CD14-positive monocyte (primary cell): ENCODE measurements at regions not wholly inside any gene's neighbourhood (a gene's known extent, or its start where the extent isn't known, plus 50 kb on each side); places are given as distances from the start of the nearest gene placed in this dataset.

Experiments used
- DNase-seq, 3 donors: peaks; one replicate each; pipeline ENCODE4 v3.0.0-alpha.2; 2011 to 2022
- H2AFZ ChIP-seq: 2 replicates; pipeline ENCODE4 v1.6.0; 2012; ENCODE audit warnings: mild to moderate bottlenecking, low read depth, low read length, inconsistent platforms; ENCODE audit not compliant: insufficient read depth, poor library complexity, severe bottlenecking
- H3K27ac ChIP-seq, 2 donors: 1 replicate in 1 of 2; 2 replicates in 1 of 2; pipeline ENCODE4 v1.5.1; 2012 to 2013; ENCODE audit warnings: low read length in 2 of 2, control low read depth in 1 of 2, inconsistent platforms in 1 of 2, low read depth in 1 of 2, mild to moderate bottlenecking in 1 of 2
- H3K27me3 ChIP-seq, 2 donors: one replicate each; pipeline versions ENCODE4 v1.6.0 to v1.6.1; 2011 to 2013; ENCODE audit warnings: low read length in 2 of 2; ENCODE audit not compliant: control insufficient read depth in 2 of 2, insufficient read depth in 2 of 2
- H3K36me3 ChIP-seq, 2 donors: replicated peaks in 1 of 2; 1 replicate in 1 of 2; 2 replicates in 1 of 2; pipeline versions ENCODE4 v1.5.1 to v1.6.1; 2012 to 2013; ENCODE audit warnings: low read length in 2 of 2, control low read depth in 1 of 2, inconsistent platforms in 1 of 2, mild to moderate bottlenecking in 1 of 2; ENCODE audit not compliant: insufficient read depth in 2 of 2, control insufficient read depth in 1 of 2
- H3K4me1 ChIP-seq, 2 donors: 1 replicate in 1 of 2; 2 replicates in 1 of 2; pipeline versions ENCODE4 v1.5.1 to v1.6.1; 2012 to 2013; ENCODE audit warnings: low read length in 2 of 2, control low read depth in 1 of 2, inconsistent platforms in 1 of 2, mild to moderate bottlenecking in 1 of 2, moderate library complexity in 1 of 2; ENCODE audit not compliant: insufficient read depth in 2 of 2, control insufficient read depth in 1 of 2
- H3K4me2 ChIP-seq: replicated peaks from 2 replicates; pipeline ENCODE3; 2012; ENCODE audit warnings: low read length, moderate library complexity, mild to moderate bottlenecking; ENCODE audit not compliant: poor library complexity, severe bottlenecking; ENCODE audit errors: extremely low read depth
- H3K4me3 ChIP-seq, 3 experiments: fragments of 200-600 bp in 1 of 3; sonication (generic) in 1 of 3; replicated peaks in 1 of 3; 1 replicate in 2 of 3; 2 replicates in 1 of 3; pipeline ENCODE4 v1.5.1; 2011 to 2013; ENCODE audit warnings: low read length in 3 of 3, mild to moderate bottlenecking in 3 of 3, control low read depth in 2 of 3, low read depth in 2 of 3, inconsistent platforms in 1 of 3, moderate library complexity in 1 of 3
- H3K79me2 ChIP-seq: 2 replicates; pipeline ENCODE4 v1.6.0; 2012; ENCODE audit warnings: mild to moderate bottlenecking, control low read depth, inconsistent platforms, low read length, moderate library complexity; ENCODE audit not compliant: insufficient read depth
- H3K9ac ChIP-seq: 2 replicates; pipeline ENCODE4 v1.6.0; 2017; ENCODE audit warnings: low read length, mild to moderate bottlenecking; ENCODE audit not compliant: insufficient read depth, poor library complexity, severe bottlenecking
- H3K9me3 ChIP-seq, 2 donors: replicated peaks in 1 of 2; 1 replicate in 1 of 2; 2 replicates in 1 of 2; pipeline versions ENCODE4 v1.5.1 to v1.6.1; 2012 to 2013; ENCODE audit warnings: low read length in 2 of 2, control low read depth in 1 of 2; ENCODE audit not compliant: control insufficient read depth in 1 of 2, insufficient read depth in 1 of 2
- H4K20me1 ChIP-seq: 2 replicates; pipeline ENCODE4 v1.6.0; 2012; ENCODE audit warnings: mild to moderate bottlenecking, low read length, control low read depth, moderate library complexity; ENCODE audit not compliant: insufficient read depth
- H3K27ac Mint-ChIP-seq, 7 donors: one replicate each; pipeline ENCODE4 v1.8.0; 2020; ENCODE audit warnings: mild to moderate bottlenecking in 7 of 7, mixed read lengths in 7 of 7, moderate library complexity in 6 of 7, inconsistent platforms in 2 of 7
- H3K27me3 Mint-ChIP-seq, 3 donors: one replicate each; pipeline ENCODE4 v1.8.0; 2021 to 2022; ENCODE audit warnings: low read depth in 3 of 3, mild to moderate bottlenecking in 3 of 3, mixed read lengths in 3 of 3, moderate library complexity in 3 of 3, inconsistent platforms in 1 of 3
- H3K36me3 Mint-ChIP-seq, 2 donors: one replicate each; pipeline ENCODE4 v1.8.0; 2020; ENCODE audit warnings: mixed read lengths in 2 of 2, inconsistent platforms in 1 of 2, mild to moderate bottlenecking in 1 of 2
- H3K4me1 Mint-ChIP-seq: one replicate; pipeline ENCODE4 v1.8.0; 2020; ENCODE audit warnings: mild to moderate bottlenecking, mixed read lengths
- H3K4me3 Mint-ChIP-seq, 2 donors: one replicate each; pipeline ENCODE4 v1.8.0; 2020; ENCODE audit warnings: mild to moderate bottlenecking in 2 of 2, mixed read lengths in 2 of 2, moderate library complexity in 1 of 2
- H3K9me3 Mint-ChIP-seq, 7 donors: one replicate each; pipeline ENCODE4 v1.8.0; 2020 to 2022; ENCODE audit warnings: mixed read lengths in 7 of 7, mild to moderate bottlenecking in 6 of 7, moderate library complexity in 6 of 7, inconsistent platforms in 2 of 7
- CTCF ChIP-seq: fragments of 200-600 bp; IDR thresholded peaks from one replicate; pipeline ENCODE4 v1.8.0; 2022; ENCODE audit warnings: antibody characterized with exemption, mild to moderate bottlenecking
- WGBS: methylation state at CpG from one replicate; pipeline ENCODE4 v1.1.5; 2013; ENCODE audit warnings: missing lambda C conversion rate; ENCODE audit not compliant: insufficient coverage; 5-methylcytosine and 5-hydroxymethylcytosine counted together
- intact Hi-C, 2 donors: fragments of 100-400 bp; cut with micrococcal nuclease; formaldehyde crosslinking; loops; one replicate each; pipeline versions ENCODE4 v1.15.0 to v1.15.1; 2023

DNA sequence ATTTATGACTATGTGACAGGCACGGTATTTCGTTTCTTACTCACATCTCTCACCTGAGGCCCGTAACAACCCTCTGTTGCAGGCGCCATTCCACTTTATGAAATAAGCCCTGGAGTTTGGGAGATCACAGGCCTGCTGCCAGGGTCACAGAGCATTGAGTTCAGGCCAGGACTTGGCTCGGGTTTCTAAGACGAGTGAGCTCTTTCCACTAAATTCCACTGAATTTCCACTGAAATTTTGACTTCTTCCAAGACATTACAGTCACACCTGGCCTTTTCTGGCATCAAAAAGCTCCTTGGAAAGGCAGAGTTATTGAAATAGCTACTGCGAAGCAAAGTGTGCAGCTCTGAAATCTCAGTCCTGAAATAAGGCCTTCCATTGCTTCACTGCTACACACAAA lies 282.8 kb upstream of the MGMT start:
- H3K27me3 Mint-ChIP-seq = peaks cover 0 to 3% (median 3%) of the 10 kb centered on the region in 3 donors
- TF ChIP-seq CTCF = no peak
- DNase-seq = no peak
- Histone ChIP-seq H3K79me2 (no peaks in the 10 kb centered on the region), H3K27ac (no peak overlapping the region), H2AFZ (no peak overlapping the region), H3K4me1 (no peaks in the 10 kb centered on the region), H3K36me3 (no peaks in the 10 kb centered on the region), H3K9me3 (no peaks in the 10 kb centered on the region), H3K4me3 (no peak overlapping the region), H3K4me2 (no peak overlapping the region), H3K27me3 (no peaks in the 10 kb centered on the region), H3K9ac (no peak overlapping the region), H4K20me1 (no peaks in the 10 kb centered on the region)
- no peak overlapping the region for H3K27ac Mint-ChIP-seq
- peaks cover 2 to 10% (median 7%) of the 10 kb centered on the region in 7 donors for H3K9me3 Mint-ChIP-seq
- no peak overlapping the region for H3K4me3 Mint-ChIP-seq
- 92% methylated on average over 5 of the region's 7 CpGs for WGBS
- intact Hi-C loops = no loop called here
- no peaks in the 10 kb centered on the region for H3K4me1 Mint-ChIP-seq
- no peaks in the 10 kb centered on the region for H3K36me3 Mint-ChIP-seq

DNA sequence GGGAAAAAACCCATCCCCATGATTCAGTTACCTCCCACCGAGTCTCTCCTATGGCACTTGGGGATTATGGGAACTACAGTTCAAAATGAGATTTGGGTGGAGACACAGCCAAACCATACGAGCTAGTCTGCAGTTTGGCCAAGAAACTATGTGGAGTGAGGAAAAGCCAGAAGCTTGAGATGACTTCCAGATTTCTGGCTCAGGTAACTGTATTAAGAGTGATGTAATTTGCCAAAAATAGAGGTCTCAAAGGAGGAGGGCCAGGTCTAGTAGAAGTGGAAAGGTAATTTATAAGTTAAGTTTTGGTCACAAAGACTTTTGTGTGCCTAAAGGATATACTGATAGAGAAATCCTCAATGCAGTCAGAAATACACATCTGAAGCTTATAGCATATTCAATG lies 279.7 kb upstream of the MGMT start:
- Histone ChIP-seq H3K27me3 (peaks cover 3 to 7% of the 10 kb centered on the region in 2 donors), H3K4me1 (no peaks in the 10 kb centered on the region), H3K4me3 (no peak overlapping the region), H2AFZ (no peak overlapping the region), H3K36me3 (no peaks in the 10 kb centered on the region), H3K79me2 (no peaks in the 10 kb centered on the region), H3K27ac (no peak overlapping the region), H3K9ac (no peak overlapping the region), H3K4me2 (no peak overlapping the region), H3K9me3 (no peaks in the 10 kb centered on the region), H4K20me1 (no peaks in the 10 kb centered on the region)
- no peak overlapping the region for H3K4me3 Mint-ChIP-seq
- intact Hi-C loops = no loop called here
- TF ChIP-seq CTCF = no peak
- 44% methylated on average over 1 of the region's 2 CpGs for WGBS
- H3K9me3 Mint-ChIP-seq = peaks cover 2 to 10% (median 7%) of the 10 kb centered on the region in 7 donors
- no peaks in the 10 kb centered on the region for H3K4me1 Mint-ChIP-seq
- no peak overlapping the region for H3K27ac Mint-ChIP-seq
- DNase-seq = no peak
- no peaks in the 10 kb centered on the region for H3K36me3 Mint-ChIP-seq
- H3K27me3 Mint-ChIP-seq = peaks cover 8 to 15% (median 9%) of the 10 kb centered on the region in 3 donors
